Mammary epithelial cell (primary cell): ENCODE measurements at regions not wholly inside any gene's neighbourhood (a gene's known extent, or its start where the extent isn't known, plus 50 kb on each side); places are given as distances from the start of the nearest gene placed in this dataset.

ENCODE experiments used
- CTCF ChIP-seq, 2 donors: IDR thresholded peaks in 1 of 2; conservative IDR thresholded peaks in 1 of 2; 2 replicates each; pipeline ENCODE4 v1.5.1; 2011 to 2012; ENCODE audit warnings: inconsistent platforms in 2 of 2, low read length in 2 of 2, mild to moderate bottlenecking in 2 of 2, control low read depth in 1 of 2, low read depth in 1 of 2; ENCODE audit not compliant: insufficient read depth in 1 of 2; ENCODE audit errors: extremely low read depth in 1 of 2
- EZH2 ChIP-seq: IDR thresholded peaks from 2 replicates; pipeline ENCODE4 v1.6.1; 2012; ENCODE audit warnings: low read length, inconsistent platforms, borderline replicate concordance

GRCh38 chr5:20055301-20055700 is 67.3 kb upstream of the CDH18 start:
- TF ChIP-seq EZH2: no peak
- no peak for TF ChIP-seq CTCF (conservative IDR thresholded peaks at IDR 0.05 in 1 of 2, IDR thresholded peaks at IDR 0.05 in 1 of 2; ENCODE audit: extremely low read depth in 1 of 2, insufficient read depth in 1 of 2, low read depth in 1 of 2, low read length in 2 of 2)
